ENCODE measurements at regions not wholly inside any gene's neighbourhood (a gene's known extent, or its start where the extent isn't known, plus 50 kb on each side); places are given as distances from the start of the nearest gene placed in this dataset.

GRCh38 chr3:197349368-197349767 lies 51.0 kb upstream of the DLG1 start:
- POLR2A ChIA-PET: no interaction called here
- Mint-ChIP-seq H3K9me3 (no peaks in the 10 kb centered on the region), H3K27ac (no peak overlapping the region), H3K4me3 (no peak overlapping the region), H3K36me3 (no peaks in the 10 kb centered on the region), H3K27me3 (peaks cover 9% of the 10 kb centered on the region), H3K4me1 (ENCODE audit: low read depth) (no peaks in the 10 kb centered on the region)
- CTCF ChIA-PET: no interaction called here
- DNase-seq: no peak
- intact Hi-C loops (cut with micrococcal nuclease): no loop called here
